Stomach (tissue), 8 donors: ENCODE measurements at regions not wholly inside any gene's neighbourhood (a gene's known extent, or its start where the extent isn't known, plus 50 kb on each side); places are given as distances from the start of the nearest gene placed in this dataset.
A peak's percentile ranks its signal among the peaks of the same experiment; 100 is the strongest.

Experiments used
- DNase-seq, 2 donors: peaks; one replicate each; pipeline versions ENCODE4 v3.0.0 to v3.0.0-alpha.2; 2013 to 2019
- H3K27ac ChIP-seq, 5 donors: fragments of 200-600 bp in 4 of 5; sonication (generic) in 4 of 5; one replicate each; pipeline ENCODE4 v1.5.1; 2013 to 2019; ENCODE audit warnings: mild to moderate bottlenecking in 1 of 5, moderate library complexity in 1 of 5
- H3K27me3 ChIP-seq, 3 donors: fragments of 200-600 bp; sonication (generic); one replicate each; pipeline ENCODE4 v1.5.1; 2017 to 2019; ENCODE audit warnings: mixed run types in 1 of 3
- H3K36me3 ChIP-seq, 4 donors: fragments of 200-600 bp; sonication (generic); 1 replicate in 3 of 4; 2 replicates in 1 of 4; pipeline ENCODE4 v1.5.1; 2016 to 2019
- H3K4me1 ChIP-seq, 4 donors: fragments of 200-600 bp; sonication (generic); one replicate each; pipeline ENCODE4 v1.5.1; 2016 to 2019
- H3K4me3 ChIP-seq, 4 donors: fragments of 200-600 bp; sonication (generic) in 3 of 4; one replicate each; pipeline ENCODE4 v1.5.1; 2016 to 2019; ENCODE audit warnings: mild to moderate bottlenecking in 1 of 4
- H3K9me3 ChIP-seq, 4 donors: fragments of 200-600 bp; sonication (generic); one replicate each; pipeline ENCODE4 v1.5.1; 2016 to 2019
- EP300 ChIP-seq: sonication (generic); formaldehyde crosslinking; IDR thresholded peaks from one replicate; pipeline ENCODE4 v1.6.1; 2017; ENCODE audit warnings: antibody characterized with exemption
- POLR2A ChIP-seq, 4 donors: fragments of 450-650 bp; IDR thresholded peaks; one replicate each; pipeline ENCODE4 v1.6.1; 2016; ENCODE audit warnings: antibody characterized with exemption in 4 of 4, control low read depth in 2 of 4, mild to moderate bottlenecking in 1 of 4, moderate library complexity in 1 of 4
- POLR2AphosphoS5 ChIP-seq, 3 donors: sonication (generic); formaldehyde crosslinking; IDR thresholded peaks; one replicate each; pipeline ENCODE4 v1.6.1; 2016; ENCODE audit warnings: antibody characterized with exemption in 3 of 3
- WGBS, 5 donors: extraction: QIAGEN DNeasy Blood & Tissue Kit in 3 of 5; methylation state at CpG; one replicate each; pipeline versions ENCODE4 v1.1.5 to v1.1.7; 2013 to 2018; 5-methylcytosine and 5-hydroxymethylcytosine counted together
- intact Hi-C: fragments of 100-400 bp; cut with DNase I; formaldehyde crosslinking; loops from one replicate; pipeline ENCODE4 v1.15.1; 2023; ENCODE audit warnings: low total_unique reads
- TF ChIP-seq, protein P1 (sequence below), 7 experiments: fragments of 450-650 bp in 4 of 7; fragments of 200-600 bp in 3 of 7; sonication (generic) in 3 of 7; IDR thresholded peaks; one replicate each; pipeline ENCODE4 v1.5.1; 2016 to 2019; ENCODE audit warnings: antibody characterized with exemption in 7 of 7, control low read depth in 2 of 7, mild to moderate bottlenecking in 1 of 7
- donor health status: healthy with polysubstance abuse.
- donor health status: Bipolar disorder and iron deficiency.
- donor health status: healthy.

DNA sequence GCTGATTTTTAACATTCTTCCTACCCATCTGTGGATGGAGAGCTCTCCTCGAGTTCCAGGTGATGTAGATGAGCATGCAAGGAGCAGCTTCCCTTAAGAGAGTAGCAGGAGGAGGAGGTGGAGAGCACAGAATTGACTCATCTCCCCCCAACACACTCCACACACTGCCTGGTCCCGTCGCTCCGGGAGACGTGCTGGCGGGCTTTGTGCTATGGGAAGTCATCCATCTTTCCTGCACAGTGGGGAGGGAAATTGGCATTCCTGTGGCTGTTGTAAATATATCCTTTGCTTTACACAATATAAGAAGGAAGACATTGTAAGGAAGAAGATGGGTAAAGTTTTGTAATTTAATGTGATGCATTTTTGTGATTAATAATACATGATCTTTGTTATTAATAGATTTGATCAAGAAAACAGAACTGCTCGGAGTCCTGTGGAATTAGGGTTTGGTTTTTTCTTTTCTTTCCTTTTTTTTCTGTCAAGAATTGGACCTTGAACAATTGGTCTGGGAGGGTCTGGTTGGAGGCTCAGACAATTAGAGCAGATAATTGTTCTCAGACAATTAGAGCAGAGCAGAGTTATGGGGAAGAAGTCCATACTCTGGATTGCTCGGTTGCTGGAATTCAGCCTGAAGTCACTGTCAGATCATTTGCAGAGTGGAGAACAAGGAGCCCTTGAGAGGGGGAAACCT is 297.8 kb downstream of the GADD45G start:
- TF ChIP-seq POLR2AphosphoS5 (IDR thresholded peaks at IDR 0.05) (no peak), POLR2A (IDR thresholded peaks at IDR 0.05) (no peak), EP300 (no peak)
- TF ChIP-seq, protein P1, sequence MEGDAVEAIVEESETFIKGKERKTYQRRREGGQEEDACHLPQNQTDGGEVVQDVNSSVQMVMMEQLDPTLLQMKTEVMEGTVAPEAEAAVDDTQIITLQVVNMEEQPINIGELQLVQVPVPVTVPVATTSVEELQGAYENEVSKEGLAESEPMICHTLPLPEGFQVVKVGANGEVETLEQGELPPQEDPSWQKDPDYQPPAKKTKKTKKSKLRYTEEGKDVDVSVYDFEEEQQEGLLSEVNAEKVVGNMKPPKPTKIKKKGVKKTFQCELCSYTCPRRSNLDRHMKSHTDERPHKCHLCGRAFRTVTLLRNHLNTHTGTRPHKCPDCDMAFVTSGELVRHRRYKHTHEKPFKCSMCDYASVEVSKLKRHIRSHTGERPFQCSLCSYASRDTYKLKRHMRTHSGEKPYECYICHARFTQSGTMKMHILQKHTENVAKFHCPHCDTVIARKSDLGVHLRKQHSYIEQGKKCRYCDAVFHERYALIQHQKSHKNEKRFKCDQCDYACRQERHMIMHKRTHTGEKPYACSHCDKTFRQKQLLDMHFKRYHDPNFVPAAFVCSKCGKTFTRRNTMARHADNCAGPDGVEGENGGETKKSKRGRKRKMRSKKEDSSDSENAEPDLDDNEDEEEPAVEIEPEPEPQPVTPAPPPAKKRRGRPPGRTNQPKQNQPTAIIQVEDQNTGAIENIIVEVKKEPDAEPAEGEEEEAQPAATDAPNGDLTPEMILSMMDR (IDR thresholded peaks at IDR 0.05), result no peak
- Histone ChIP-seq H3K4me3 (no peak overlapping the region), H3K27ac (no peak overlapping the region), H3K36me3 (no peaks in the 10 kb centered on the region), H3K9me3 (no peaks in the 10 kb centered on the region), H3K4me1 (peaks cover 0 to 19% (median 6%) of the 10 kb centered on the region in 4 donors), H3K27me3 (no peaks in the 10 kb centered on the region)
- peak in 1 of 2 donors; percentile 77 for DNase-seq
- WGBS, 5 donors, result 51 to 68% (median 66%) methylated on average over 8 of the region's 8 CpGs
- intact Hi-C loops, result no loop called here

DNA sequence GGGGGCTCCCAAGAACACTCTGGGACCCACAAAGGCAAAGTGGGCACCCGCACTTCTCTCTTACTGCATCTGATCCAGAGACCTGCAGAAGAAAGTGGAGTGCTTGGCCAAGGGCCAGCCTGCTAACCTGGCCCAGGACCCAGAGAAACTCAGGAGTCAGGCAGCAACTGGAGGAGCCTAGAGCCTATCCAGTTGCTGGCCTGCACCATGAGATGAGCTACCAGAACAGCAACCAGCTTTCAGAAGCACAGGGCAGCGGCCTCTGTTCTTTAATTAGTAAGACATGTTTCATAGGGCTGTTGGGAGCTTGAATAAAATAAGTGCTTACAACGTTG is 298.3 kb downstream of the GADD45G start:
- TF ChIP-seq EP300 (no peak), POLR2AphosphoS5 (IDR thresholded peaks at IDR 0.05) (no peak), POLR2A (IDR thresholded peaks at IDR 0.05) (no peak)
- TF ChIP-seq, protein P1 (IDR thresholded peaks at IDR 0.05), result no peak
- WGBS, 5 donors, result 66 to 83% (median 80%) methylated on average over 3 of the region's 3 CpGs
- intact Hi-C loops, result no loop called here

DNA sequence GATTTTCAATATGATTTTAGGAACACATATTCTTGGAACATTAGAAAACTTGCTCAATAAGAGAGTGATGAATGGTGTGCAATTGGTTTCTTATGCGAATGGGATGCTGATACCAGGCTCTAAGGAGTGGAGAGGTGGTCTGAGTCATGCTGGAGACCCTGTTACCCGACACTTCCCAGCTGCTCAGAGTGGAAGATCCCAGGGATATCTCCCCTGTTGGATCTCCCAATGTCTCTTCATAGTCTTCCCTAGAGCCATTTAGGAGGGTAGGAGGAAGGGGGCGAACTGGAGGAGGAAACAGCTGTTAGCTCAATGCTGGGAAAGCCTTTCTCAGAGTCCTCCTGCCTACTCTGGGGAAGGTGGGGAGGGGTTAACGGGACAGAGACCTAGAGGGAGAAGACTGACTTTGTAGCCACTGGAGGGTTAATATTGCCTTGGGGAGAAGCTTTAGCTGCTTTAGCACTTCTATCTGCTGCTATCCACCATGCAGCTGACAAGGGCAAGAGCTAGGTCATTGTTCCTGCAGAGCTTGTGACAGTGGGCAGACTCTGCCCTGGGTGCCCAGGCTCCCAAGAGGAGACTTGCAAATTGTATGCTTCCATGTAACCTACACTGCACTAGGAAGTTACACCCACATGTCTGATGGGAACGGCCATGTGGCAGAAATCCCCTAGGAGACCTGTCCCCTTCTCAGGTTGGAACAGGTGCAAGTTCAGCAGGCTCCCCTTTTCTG is 301.0 kb downstream of the GADD45G start:
- no peak for TF ChIP-seq POLR2A (IDR thresholded peaks at IDR 0.05)
- TF ChIP-seq, protein P1 (IDR thresholded peaks at IDR 0.05), result no peak
- no peak for TF ChIP-seq EP300
- TF ChIP-seq POLR2AphosphoS5 (IDR thresholded peaks at IDR 0.05), result no peak
- WGBS, 5 donors, result 83 to 90% (median 86%) methylated on average over 5 of the region's 5 CpGs
- H3K27ac ChIP-seq, result no peak overlapping the region
- intact Hi-C loops, result no loop called here
- H3K4me3 ChIP-seq, result no peak overlapping the region
- H3K27me3 ChIP-seq, result no peaks in the 10 kb centered on the region
- no peak for DNase-seq
- H3K9me3 ChIP-seq, result no peaks in the 10 kb centered on the region
- H3K4me1 ChIP-seq, result peaks cover 0 to 12% (median 3%) of the 10 kb centered on the region in 4 donors
- H3K36me3 ChIP-seq, result no peaks in the 10 kb centered on the region

More for the DNA sequence above, 298.3 kb downstream of the GADD45G start:
- H3K27me3 ChIP-seq, result no peaks in the 10 kb centered on the region
- H3K27ac ChIP-seq, result no peak overlapping the region
- no peaks in the 10 kb centered on the region for H3K9me3 ChIP-seq
- peaks cover 0 to 19% (median 6%) of the 10 kb centered on the region in 4 donors for H3K4me1 ChIP-seq
- no peaks in the 10 kb centered on the region for H3K36me3 ChIP-seq
- H3K4me3 ChIP-seq, result no peak overlapping the region
- DNase-seq, result no peak

DNA sequence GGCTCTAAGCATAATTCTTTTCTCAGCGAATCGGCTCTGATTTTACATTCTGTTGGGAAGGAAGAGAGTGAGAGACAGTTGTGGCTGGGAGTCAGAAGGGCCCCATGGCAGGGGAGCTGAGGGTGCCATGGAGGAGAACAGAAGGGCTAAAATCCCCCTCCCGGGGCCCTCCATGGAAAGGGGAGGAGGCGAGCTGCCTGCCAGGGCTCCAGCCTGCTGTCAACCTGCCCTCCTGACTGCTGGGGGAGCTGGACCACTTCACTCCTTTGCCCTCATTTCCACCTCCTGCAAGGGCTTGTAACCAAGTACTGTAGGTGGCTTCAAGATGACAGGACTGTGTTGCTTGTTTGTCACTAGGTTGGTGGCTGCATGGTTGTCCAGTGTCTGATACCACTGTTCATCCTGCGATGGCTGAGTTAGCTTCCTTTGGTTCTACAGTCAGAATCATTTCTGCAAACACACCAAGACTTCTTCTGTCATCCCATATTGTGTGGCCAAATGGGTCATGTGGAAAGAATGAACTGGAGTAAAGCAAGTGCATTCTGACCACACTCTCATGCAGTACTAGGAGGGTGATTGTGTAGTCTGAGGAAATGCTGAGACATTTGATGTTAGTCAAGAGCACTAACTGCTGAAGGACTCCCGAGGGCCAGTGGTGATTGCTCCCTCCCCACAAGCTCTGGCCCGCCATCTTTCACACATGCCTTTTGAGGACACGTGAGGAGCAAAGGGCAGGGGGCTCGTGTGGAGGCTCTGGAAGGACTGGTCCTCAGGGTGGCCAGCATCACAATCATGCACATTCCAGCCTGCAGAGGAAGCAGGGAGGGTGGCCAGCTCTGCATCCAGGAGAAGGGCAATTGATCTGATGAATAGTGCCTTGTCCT is 307.2 kb downstream of the GADD45G start:
- Histone ChIP-seq H3K36me3 (no peaks in the 10 kb centered on the region), H3K27ac (no peak overlapping the region), H3K9me3 (no peaks in the 10 kb centered on the region), H3K27me3 (no peaks in the 10 kb centered on the region), H3K4me3 (no peak overlapping the region), H3K4me1 (no peaks in the 10 kb centered on the region)
- 74 to 87% (median 82%) methylated on average over 9 of the region's 9 CpGs for WGBS, 5 donors
- intact Hi-C loops, result no loop called here
- TF ChIP-seq POLR2A (IDR thresholded peaks at IDR 0.05) (no peak), POLR2AphosphoS5 (IDR thresholded peaks at IDR 0.05) (no peak), EP300 (no peak)
- TF ChIP-seq, protein P1 (IDR thresholded peaks at IDR 0.05), result no peak
- DNase-seq, result no peak
